Liver (tissue), 7 donors: ENCODE measurements at regions not wholly inside any gene's neighbourhood (a gene's known extent, or its start where the extent isn't known, plus 50 kb on each side); places are given as distances from the start of the nearest gene placed in this dataset.
"Not testable (repeated sequence)": the region's sequence is repeated elsewhere in the genome, so short reads cannot be mapped to it uniquely, and the experiment has no call there.

Experiments used
- DNase-seq: peaks from one replicate; pipeline ENCODE4 v3.0.0-alpha.2; 2017; ENCODE audit warnings: low spot score
- H3K27ac ChIP-seq, 2 donors: one replicate each; pipeline ENCODE4 v1.7.0; 2013; ENCODE audit warnings: inconsistent platforms in 2 of 2, low read length in 2 of 2, control low read depth in 1 of 2, low read depth in 1 of 2, mild to moderate bottlenecking in 1 of 2
- H3K27me3 ChIP-seq, 4 donors: one replicate each; pipeline versions ENCODE4 v1.6.1 to v1.7.0; 2013; ENCODE audit warnings: low read length in 3 of 4, inconsistent platforms in 1 of 4, mild to moderate bottlenecking in 1 of 4, moderate library complexity in 1 of 4; ENCODE audit not compliant: control insufficient read depth in 4 of 4, insufficient read depth in 4 of 4
- H3K36me3 ChIP-seq, 4 donors: one replicate each; pipeline versions ENCODE4 v1.6.1 to v1.7.0; 2013; ENCODE audit warnings: low read length in 3 of 4, mild to moderate bottlenecking in 3 of 4, low read depth in 1 of 4, moderate library complexity in 1 of 4; ENCODE audit not compliant: control insufficient read depth in 4 of 4, insufficient read depth in 3 of 4
- H3K4me1 ChIP-seq, 4 donors: one replicate each; pipeline versions ENCODE4 v1.6.1 to v1.7.0; 2013; ENCODE audit warnings: low read length in 3 of 4, mild to moderate bottlenecking in 3 of 4, moderate library complexity in 1 of 4; ENCODE audit not compliant: control insufficient read depth in 4 of 4, insufficient read depth in 4 of 4
- H3K4me3 ChIP-seq, 3 donors: one replicate each; pipeline versions ENCODE4 v1.6.1 to v1.7.0; 2013; ENCODE audit warnings: low read length in 3 of 3, control low read depth in 1 of 3, low read depth in 1 of 3, mild to moderate bottlenecking in 1 of 3
- H3K9ac ChIP-seq, 2 donors: one replicate each; pipeline ENCODE4 v1.7.0; 2013; ENCODE audit warnings: low read length in 2 of 2, mild to moderate bottlenecking in 2 of 2, moderate library complexity in 2 of 2, control low read depth in 1 of 2, low read depth in 1 of 2
- H3K9me3 ChIP-seq, 4 donors: one replicate each; pipeline versions ENCODE4 v1.6.1 to v1.7.0; 2013; ENCODE audit warnings: low read length in 3 of 4; ENCODE audit not compliant: control insufficient read depth in 4 of 4
- ATF3 ChIP-seq: IDR thresholded peaks from 2 replicates; pipeline ENCODE4 v1.6.1; 2016; ENCODE audit warnings: antibody characterized with exemption
- EGR1 ChIP-seq, 2 donors: IDR thresholded peaks; 2 replicates each; pipeline ENCODE4 v1.6.1; 2016 to 2018; ENCODE audit warnings: antibody characterized with exemption in 2 of 2, low read depth in 2 of 2
- FOXA1 ChIP-seq: IDR thresholded peaks from 2 replicates; pipeline ENCODE4 v1.6.1; 2016; ENCODE audit warnings: antibody characterized with exemption
- JUND ChIP-seq, 2 donors: IDR thresholded peaks; 2 replicates each; pipeline ENCODE4 v1.6.1; 2016; ENCODE audit warnings: antibody characterized with exemption in 2 of 2
- MAX ChIP-seq: IDR thresholded peaks from 2 replicates; pipeline ENCODE4 v1.6.1; 2016; ENCODE audit warnings: antibody characterized with exemption
- NR2F2 ChIP-seq: IDR thresholded peaks from 2 replicates; pipeline ENCODE4 v1.6.1; 2016; ENCODE audit warnings: antibody characterized with exemption
- RXRA ChIP-seq, 2 donors: IDR thresholded peaks; 2 replicates each; pipeline ENCODE4 v1.6.1; 2017 to 2018; ENCODE audit warnings: antibody characterized with exemption in 2 of 2, mild to moderate bottlenecking in 1 of 2
- YY1 ChIP-seq: IDR thresholded peaks from 2 replicates; pipeline ENCODE4 v1.6.1; 2016; ENCODE audit warnings: antibody characterized with exemption, mild to moderate bottlenecking
- ZBTB33 ChIP-seq: IDR thresholded peaks from 2 replicates; pipeline ENCODE4 v1.6.1; 2016; ENCODE audit warnings: antibody characterized with exemption
- WGBS: extraction: QIAGEN DNeasy Blood & Tissue Kit; methylation state at CpG from one replicate; pipeline ENCODE4 v1.1.7; 2013; 5-methylcytosine and 5-hydroxymethylcytosine counted together
- donor health status: healthy.
- donor health status: healthy.
- donor health status: healthy.
- donor health status: healthy.

- no peak overlapping the region for H3K27ac ChIP-seq
- TF ChIP-seq ATF3 (no peak), NR2F2 (no peak), EGR1 (IDR thresholded peaks at IDR 0.05; ENCODE audit: low read depth in 2 of 2) (no peak)
- no peak overlapping the region for H3K9ac ChIP-seq
- no peaks in the 10 kb centered on the region for H3K27me3 ChIP-seq
- H3K36me3 ChIP-seq: no peaks in the 10 kb centered on the region
- DNase-seq: no peak
- 77% methylated on average over 1 of the region's 1 CpG for WGBS
- H3K9me3 ChIP-seq: no peaks in the 10 kb centered on the region
- no peaks in the 10 kb centered on the region for H3K4me1 ChIP-seq
- no peak overlapping the region for H3K4me3 ChIP-seq
Measured at GRCh38 chr7:79997345-79997744, 137.3 kb upstream of the GNAI1 start.

GRCh38 chr7:79995741-79996140 is 138.9 kb upstream of the GNAI1 start:
- H3K9me3 ChIP-seq, H3K27ac ChIP-seq, H3K4me1 ChIP-seq, H3K4me3 ChIP-seq, DNase-seq, H3K27me3 ChIP-seq, H3K36me3 ChIP-seq, H3K9ac ChIP-seq: not testable (repeated sequence)
- WGBS: 87% methylated on average over 3 of the region's 3 CpGs

GRCh38 chr7:79988653-79989052 is 146.0 kb upstream of the GNAI1 start:
- no peak overlapping the region for H3K9ac ChIP-seq
- no peaks in the 10 kb centered on the region for H3K9me3 ChIP-seq
- no peak for DNase-seq
- H3K27me3 ChIP-seq: no peaks in the 10 kb centered on the region
- no peaks in the 10 kb centered on the region for H3K4me1 ChIP-seq
- TF ChIP-seq EGR1 (IDR thresholded peaks at IDR 0.05; ENCODE audit: low read depth in 2 of 2) (no peak), FOXA1 (no peak), JUND (IDR thresholded peaks at IDR 0.05) (no peak), NR2F2 (no peak), MAX (no peak)
- 92% methylated on average over 1 of the region's 1 CpG for WGBS
- H3K4me3 ChIP-seq: no peak overlapping the region
- no peak overlapping the region for H3K27ac ChIP-seq
- no peaks in the 10 kb centered on the region for H3K36me3 ChIP-seq

- TF ChIP-seq EGR1 (IDR thresholded peaks at IDR 0.05; ENCODE audit: low read depth in 2 of 2) (no peak), RXRA (IDR thresholded peaks at IDR 0.05) (no peak), YY1 (no peak), ZBTB33 (no peak)
- peaks cover 0 to 2% (median 0%) of the 10 kb centered on the region in 4 donors for H3K27me3 ChIP-seq
- H3K27ac ChIP-seq: no peak overlapping the region
- DNase-seq: no peak
- WGBS: 70% methylated on average over 2 of the region's 2 CpGs
- no peaks in the 10 kb centered on the region for H3K9me3 ChIP-seq
- H3K36me3 ChIP-seq: no peaks in the 10 kb centered on the region
- H3K4me1 ChIP-seq: no peaks in the 10 kb centered on the region
- no peak overlapping the region for H3K9ac ChIP-seq
- no peak overlapping the region for H3K4me3 ChIP-seq
Measured at GRCh38 chr7:79984210-79984609, 150.4 kb upstream of the GNAI1 start.
